ENCODE measurements at regions not wholly inside any gene's neighbourhood (a gene's known extent, or its start where the extent isn't known, plus 50 kb on each side); places are given as distances from the start of the nearest gene placed in this dataset.
A peak's percentile ranks its signal among the peaks of the same experiment; 100 is the strongest.

DNA sequence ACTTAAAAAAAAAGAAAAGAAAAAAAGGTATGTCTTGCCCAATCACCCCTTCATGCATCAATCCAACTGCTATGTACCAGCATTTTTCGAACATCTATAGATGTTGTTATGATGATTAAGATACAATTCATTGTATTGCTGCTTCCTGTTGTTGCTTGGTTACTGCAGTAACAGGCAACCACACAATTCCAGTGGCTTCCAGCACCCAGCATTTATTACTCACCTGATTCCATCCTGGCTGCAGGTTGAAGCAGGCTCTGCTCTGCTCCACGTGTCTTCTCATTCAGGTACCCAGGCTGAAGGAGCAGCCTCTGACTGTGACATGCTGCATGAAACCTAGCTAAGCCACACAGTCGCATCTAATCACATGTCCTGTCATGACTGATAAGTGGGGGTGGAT is 196.9 kb downstream of the INO80D start:
- Mint-ChIP-seq H3K9me3 (ENCODE audit: unreplicated experiment) (no peaks in the 10 kb centered on the region), H3K36me3 (ENCODE audit: insufficient read depth, unreplicated experiment) (no peaks in the 10 kb centered on the region), H3K27me3 (ENCODE audit: insufficient read depth, unreplicated experiment) (no peaks in the 10 kb centered on the region), H3K4me3 (ENCODE audit: unreplicated experiment) (no peak overlapping the region), H3K27ac (ENCODE audit: unreplicated experiment) (no peak overlapping the region), H3K4me1 (ENCODE audit: low read depth, unreplicated experiment) (no peaks in the 10 kb centered on the region)
- Histone ChIP-seq H3K4me3 (ENCODE audit: low read depth, low read length) (no peak overlapping the region), H3K27me3 (replicated peaks; ENCODE audit: control insufficient read depth, insufficient read depth, low read length) (no peaks in the 10 kb centered on the region), H3K4me1 (peaks cover 8% of the 10 kb centered on the region), H3K9me3 (no peaks in the 10 kb centered on the region), H3K36me3 (ENCODE audit: control insufficient read depth, insufficient read depth, low read length) (no peaks in the 10 kb centered on the region)
- no TSS peak for BruUV-seq (replicated peaks)
- TF ChIP-seq, protein P1, sequence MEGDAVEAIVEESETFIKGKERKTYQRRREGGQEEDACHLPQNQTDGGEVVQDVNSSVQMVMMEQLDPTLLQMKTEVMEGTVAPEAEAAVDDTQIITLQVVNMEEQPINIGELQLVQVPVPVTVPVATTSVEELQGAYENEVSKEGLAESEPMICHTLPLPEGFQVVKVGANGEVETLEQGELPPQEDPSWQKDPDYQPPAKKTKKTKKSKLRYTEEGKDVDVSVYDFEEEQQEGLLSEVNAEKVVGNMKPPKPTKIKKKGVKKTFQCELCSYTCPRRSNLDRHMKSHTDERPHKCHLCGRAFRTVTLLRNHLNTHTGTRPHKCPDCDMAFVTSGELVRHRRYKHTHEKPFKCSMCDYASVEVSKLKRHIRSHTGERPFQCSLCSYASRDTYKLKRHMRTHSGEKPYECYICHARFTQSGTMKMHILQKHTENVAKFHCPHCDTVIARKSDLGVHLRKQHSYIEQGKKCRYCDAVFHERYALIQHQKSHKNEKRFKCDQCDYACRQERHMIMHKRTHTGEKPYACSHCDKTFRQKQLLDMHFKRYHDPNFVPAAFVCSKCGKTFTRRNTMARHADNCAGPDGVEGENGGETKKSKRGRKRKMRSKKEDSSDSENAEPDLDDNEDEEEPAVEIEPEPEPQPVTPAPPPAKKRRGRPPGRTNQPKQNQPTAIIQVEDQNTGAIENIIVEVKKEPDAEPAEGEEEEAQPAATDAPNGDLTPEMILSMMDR (IDR thresholded peaks at IDR 0.05; ENCODE audit: insufficient read depth in 1 of 2, low read depth in 1 of 2, low read length in 1 of 2, severe bottlenecking in 1 of 2, unreplicated experiment in 1 of 2), result no peak
- DNase-seq, result no peak
- ChIA-PET POLR2A (no interaction called here), CTCF (no interaction called here)
- intact Hi-C loops (cut with micrococcal nuclease; ENCODE audit: unreplicated experiment), result loop anchor here (10.0 kb wide), 1 partner anchor 1624 kb away; no protein-coding TSS in a partner anchor

DNA sequence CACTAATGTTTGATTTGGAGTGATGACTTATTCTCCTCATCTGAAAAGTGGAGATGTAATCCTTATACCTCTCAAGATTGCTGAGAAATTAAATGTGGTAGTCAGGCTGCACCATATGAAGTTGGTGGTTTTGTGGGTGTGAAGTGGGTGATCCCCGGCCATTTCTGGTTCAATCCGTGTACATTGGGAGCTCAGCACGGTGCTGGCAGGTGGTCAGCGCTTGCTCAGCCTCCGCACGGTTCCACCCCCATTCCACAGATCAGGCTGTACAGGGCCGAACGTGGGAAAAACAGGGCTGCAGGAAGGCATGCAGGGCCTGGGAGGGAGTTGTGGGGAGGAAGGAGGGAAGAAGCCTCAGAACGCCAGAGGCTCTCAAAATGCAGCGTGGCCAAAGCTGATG is 198.3 kb downstream of the INO80D start:
- TF ChIP-seq, protein P1 (IDR thresholded peaks at IDR 0.05; ENCODE audit: insufficient read depth in 1 of 2, low read depth in 1 of 2, low read length in 1 of 2, severe bottlenecking in 1 of 2, unreplicated experiment in 1 of 2), result no peak
- CTCF ChIA-PET, result interaction anchor here (1.5 kb wide), 1 partner anchor 113 kb away, joined by 3 read pairs; no protein-coding TSS in a partner anchor

DNA sequence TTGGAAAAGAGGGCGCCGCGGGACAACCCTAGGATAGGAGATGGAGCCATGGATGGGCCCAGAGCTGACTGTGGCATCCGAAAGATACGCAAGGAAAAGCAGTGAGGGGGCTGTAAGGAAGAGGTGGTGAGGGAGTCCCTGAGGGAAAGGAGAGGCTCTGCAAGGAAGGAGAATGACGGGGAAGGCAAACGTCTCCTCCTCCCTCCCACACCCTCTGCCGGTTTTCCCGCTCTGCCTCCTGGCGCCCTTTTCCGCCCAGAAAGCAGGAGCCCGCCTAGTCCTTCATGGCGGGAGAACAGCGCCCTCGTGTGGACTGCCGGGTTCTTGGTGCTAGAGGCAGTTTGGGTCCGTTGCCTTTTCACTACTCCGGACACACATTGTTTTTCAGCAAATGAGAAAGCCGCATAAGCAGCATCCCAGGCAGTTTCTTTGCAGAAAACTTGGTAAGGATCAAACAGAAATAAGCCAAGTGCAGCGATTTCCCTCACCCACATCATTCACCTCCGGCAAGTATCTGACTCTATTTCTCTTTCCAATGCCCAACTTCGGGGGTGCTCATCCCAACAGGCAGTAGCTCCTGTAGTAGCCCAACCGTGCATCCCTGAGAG is 200.4 kb downstream of the INO80D start:
- no peak overlapping the region for H3K4me3 ChIP-seq (ENCODE audit: low read depth, low read length)
- no peaks in the 10 kb centered on the region for H3K36me3 ChIP-seq (ENCODE audit: control insufficient read depth, insufficient read depth, low read length)
- Mint-ChIP-seq H3K4me3 (ENCODE audit: unreplicated experiment) (no peak overlapping the region), H3K36me3 (ENCODE audit: insufficient read depth, unreplicated experiment) (no peaks in the 10 kb centered on the region), H3K9me3 (ENCODE audit: unreplicated experiment) (no peaks in the 10 kb centered on the region), H3K4me1 (ENCODE audit: low read depth, unreplicated experiment) (no peaks in the 10 kb centered on the region), H3K27ac (ENCODE audit: unreplicated experiment) (no peak overlapping the region), H3K27me3 (ENCODE audit: insufficient read depth, unreplicated experiment) (peaks cover 3% of the 10 kb centered on the region)
- TF ChIP-seq, protein P1 (IDR thresholded peaks at IDR 0.05; ENCODE audit: insufficient read depth in 1 of 2, low read depth in 1 of 2, low read length in 1 of 2, severe bottlenecking in 1 of 2, unreplicated experiment in 1 of 2), result peak; percentile 77 to 90
- H3K4me1 ChIP-seq, result no peaks in the 10 kb centered on the region
- CTCF ChIA-PET, result no interaction called here
- no TSS peak for BruUV-seq (replicated peaks)
- no peaks in the 10 kb centered on the region for H3K9me3 ChIP-seq
- intact Hi-C loops (cut with micrococcal nuclease; ENCODE audit: unreplicated experiment), result loop anchor here (1.0 to 10.0 kb wide), 3 partner anchors 41 to 1621 kb away; no protein-coding TSS in a partner anchor
- no peaks in the 10 kb centered on the region for H3K27me3 ChIP-seq (replicated peaks; ENCODE audit: control insufficient read depth, insufficient read depth, low read length)
- DNase-seq, result peak; percentile 81 to 86
- POLR2A ChIA-PET, result no interaction called here

More for the DNA sequence above, 198.3 kb downstream of the INO80D start:
- POLR2A ChIA-PET, result no interaction called here
- intact Hi-C loops (cut with micrococcal nuclease; ENCODE audit: unreplicated experiment), result loop anchor here (10.0 kb wide), 1 partner anchor 1623 kb away; no protein-coding TSS in a partner anchor
- Mint-ChIP-seq H3K27ac (ENCODE audit: unreplicated experiment) (no peak overlapping the region), H3K36me3 (ENCODE audit: insufficient read depth, unreplicated experiment) (no peaks in the 10 kb centered on the region), H3K27me3 (ENCODE audit: insufficient read depth, unreplicated experiment) (no peaks in the 10 kb centered on the region), H3K9me3 (ENCODE audit: unreplicated experiment) (no peaks in the 10 kb centered on the region), H3K4me3 (ENCODE audit: unreplicated experiment) (no peak overlapping the region), H3K4me1 (ENCODE audit: low read depth, unreplicated experiment) (no peaks in the 10 kb centered on the region)
- DNase-seq, result no peak
- no peaks in the 10 kb centered on the region for H3K27me3 ChIP-seq (replicated peaks; ENCODE audit: control insufficient read depth, insufficient read depth, low read length)
- BruUV-seq (replicated peaks), result no TSS peak
- no peaks in the 10 kb centered on the region for H3K36me3 ChIP-seq (ENCODE audit: control insufficient read depth, insufficient read depth, low read length)
- no peaks in the 10 kb centered on the region for H3K9me3 ChIP-seq
- H3K4me3 ChIP-seq (ENCODE audit: low read depth, low read length), result no peak overlapping the region
- H3K4me1 ChIP-seq, result peaks cover 2% of the 10 kb centered on the region

Data from Caco-2 (cell line).